ENCODE measurements at regions not wholly inside any gene's neighbourhood (a gene's known extent, or its start where the extent isn't known, plus 50 kb on each side); places are given as distances from the start of the nearest gene placed in this dataset.

DNA sequence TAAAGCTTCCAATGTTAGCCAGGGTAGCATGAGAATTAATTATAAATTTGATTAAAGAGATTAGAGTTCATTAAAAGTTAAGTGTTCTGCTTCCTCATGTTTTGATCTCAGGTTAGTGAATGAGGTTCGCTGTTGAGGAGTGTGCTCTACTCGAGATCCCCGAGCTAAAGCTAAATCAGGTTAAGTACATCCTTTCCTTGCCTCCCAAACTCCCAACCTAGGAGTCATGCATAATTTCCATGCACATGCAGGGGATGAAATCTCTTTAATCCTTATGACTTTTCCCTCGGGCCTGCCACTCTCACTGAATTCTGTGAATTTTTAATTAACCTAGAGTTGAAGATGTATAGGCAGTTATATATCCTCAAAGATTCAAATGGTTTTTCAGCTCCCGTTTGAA is 156.1 kb upstream of the NCK2 start:
- Histone ChIP-seq H4K91ac (ENCODE audit: low read depth, low read length) (no peak overlapping the region), H3K4me1 (ENCODE audit: control insufficient read depth in 1 of 2, insufficient read depth in 2 of 2, low read length in 2 of 2) (peaks cover 0 to 4% of the 10 kb centered on the region in 2 experiments), H2AK5ac (ENCODE audit: low read length) (no peak overlapping the region), H3K9ac (ENCODE audit: low read length) (no peak overlapping the region), H3K4me3 (ENCODE audit: low read depth, low read length) (no peak overlapping the region), H3K14ac (ENCODE audit: low read length) (no peak overlapping the region), H3K9me3 (ENCODE audit: insufficient read depth, low read depth, low read length) (peaks cover 2% of the 10 kb centered on the region), H2BK120ac (ENCODE audit: insufficient read depth, low read length, poor library complexity) (no peak overlapping the region), H2AFZ (ENCODE audit: insufficient read depth, low read length, poor library complexity) (no peak overlapping the region), H4K8ac (ENCODE audit: low read depth, low read length) (no peak overlapping the region), H3K27me3 (ENCODE audit: insufficient read depth, low read length) (no peaks in the 10 kb centered on the region), H3K4ac (ENCODE audit: low read depth, low read length) (no peak overlapping the region), H3K27ac (ENCODE audit: low read depth, low read length) (no peak overlapping the region), H3K4me2 (ENCODE audit: low read length) (no peak overlapping the region), H3K79me1 (ENCODE audit: low read length) (no peaks in the 10 kb centered on the region), H2BK5ac (ENCODE audit: low read depth, low read length, poor library complexity) (no peak overlapping the region), H2BK12ac (ENCODE audit: low read length) (no peak overlapping the region), H3K23ac (ENCODE audit: low read length) (no peak overlapping the region), H3K18ac (ENCODE audit: low read length) (no peak overlapping the region), H3K36me3 (ENCODE audit: control insufficient read depth in 1 of 2, insufficient read depth in 2 of 2, low read length in 2 of 2) (no peaks in the 10 kb centered on the region), H3K79me2 (ENCODE audit: control insufficient read depth, insufficient read depth, low read length, poor library complexity) (no peaks in the 10 kb centered on the region), H4K12ac (ENCODE audit: low read depth, low read length) (no peak overlapping the region)
- no peak for DNase-seq
- WGBS (ENCODE audit: extremely low coverage, insufficient coverage, insufficient read length), result no CpG with 5 or more reads among the region's 5 CpGs

DNA sequence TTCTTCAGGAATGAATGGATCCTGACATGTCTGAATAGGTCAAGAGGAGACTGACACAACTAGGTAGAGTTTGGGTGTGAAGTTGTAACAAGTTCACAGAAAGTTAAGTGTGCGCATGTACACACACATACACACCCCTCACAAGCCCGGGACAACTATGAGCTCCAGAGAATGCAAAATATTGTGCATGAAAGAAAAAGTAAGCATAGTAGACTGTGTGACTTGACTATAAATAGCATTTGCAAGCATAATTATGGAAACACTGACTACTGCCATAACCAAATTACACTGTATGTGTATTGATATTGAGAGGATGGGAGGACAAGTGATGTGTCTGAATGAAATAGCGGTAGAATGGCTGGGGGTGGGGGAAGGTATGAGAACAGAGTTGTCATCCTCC is 157.1 kb upstream of the NCK2 start:
- H3K79me2 ChIP-seq (ENCODE audit: control insufficient read depth, insufficient read depth, low read length, poor library complexity), result no peaks in the 10 kb centered on the region
- H2AK5ac ChIP-seq (ENCODE audit: low read length), result no peak overlapping the region
- H2BK5ac ChIP-seq (ENCODE audit: low read depth, low read length, poor library complexity), result no peak overlapping the region
- H3K27me3 ChIP-seq (ENCODE audit: insufficient read depth, low read length), result no peaks in the 10 kb centered on the region
- H3K18ac ChIP-seq (ENCODE audit: low read length), result no peak overlapping the region
- WGBS (ENCODE audit: extremely low coverage, insufficient coverage, insufficient read length), result no CpG with 5 or more reads among the region's 3 CpGs
- no peak overlapping the region for H4K8ac ChIP-seq (ENCODE audit: low read depth, low read length)
- H3K27ac ChIP-seq (ENCODE audit: low read depth, low read length), result no peak overlapping the region
- no peak overlapping the region for H2BK120ac ChIP-seq (ENCODE audit: insufficient read depth, low read length, poor library complexity)
- H3K9ac ChIP-seq (ENCODE audit: low read length), result no peak overlapping the region
- H3K23ac ChIP-seq (ENCODE audit: low read length), result no peak overlapping the region
- no peak overlapping the region for H4K12ac ChIP-seq (ENCODE audit: low read depth, low read length)
- H2BK12ac ChIP-seq (ENCODE audit: low read length), result no peak overlapping the region
- no peaks in the 10 kb centered on the region for H3K36me3 ChIP-seq (ENCODE audit: control insufficient read depth in 1 of 2, insufficient read depth in 2 of 2, low read length in 2 of 2)
- no peak overlapping the region for H3K14ac ChIP-seq (ENCODE audit: low read length)
- H3K4me1 ChIP-seq (ENCODE audit: control insufficient read depth in 1 of 2, insufficient read depth in 2 of 2, low read length in 2 of 2), result peaks cover 0 to 4% of the 10 kb centered on the region in 2 experiments
- no peak overlapping the region for H3K4ac ChIP-seq (ENCODE audit: low read depth, low read length)
- no peak overlapping the region for H3K4me3 ChIP-seq (ENCODE audit: low read depth, low read length)
- DNase-seq, result no peak
- peaks cover 2% of the 10 kb centered on the region for H3K9me3 ChIP-seq (ENCODE audit: insufficient read depth, low read depth, low read length)
- no peaks in the 10 kb centered on the region for H3K79me1 ChIP-seq (ENCODE audit: low read length)
- H2AFZ ChIP-seq (ENCODE audit: insufficient read depth, low read length, poor library complexity), result no peak overlapping the region
- no peak overlapping the region for H4K91ac ChIP-seq (ENCODE audit: low read depth, low read length)
- H3K4me2 ChIP-seq (ENCODE audit: low read length), result no peak overlapping the region

DNA sequence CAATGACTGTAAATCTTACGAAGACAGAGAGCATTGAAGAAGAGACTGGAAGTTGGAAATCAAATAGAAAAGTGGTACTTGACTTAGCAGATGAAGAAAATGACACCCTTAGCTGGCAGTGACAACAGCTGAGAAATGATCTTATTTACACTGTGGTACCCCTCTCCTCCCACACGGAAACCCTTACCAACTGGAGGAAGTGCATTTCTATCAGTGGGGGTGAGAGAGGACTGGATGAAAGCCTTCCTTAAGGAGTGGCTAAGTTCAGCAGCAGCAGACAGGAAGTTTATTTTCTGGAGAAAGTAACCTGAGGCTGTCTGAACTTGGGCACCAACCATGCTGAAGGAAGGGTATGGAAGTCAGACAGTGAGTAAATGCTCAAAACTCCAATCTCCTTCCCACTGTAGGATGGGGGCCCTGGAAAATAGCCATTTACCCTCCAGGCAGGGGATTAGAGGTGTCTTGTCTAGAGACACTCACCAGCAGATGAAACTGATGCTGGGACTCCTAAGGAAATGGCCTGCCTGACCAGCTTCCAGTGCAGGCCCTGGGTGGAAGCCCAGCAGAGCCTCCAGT is 160.2 kb upstream of the NCK2 start:
- H3K4me3 ChIP-seq (ENCODE audit: low read depth, low read length), result no peak overlapping the region
- H3K18ac ChIP-seq (ENCODE audit: low read length), result no peak overlapping the region
- H2BK5ac ChIP-seq (ENCODE audit: low read depth, low read length, poor library complexity), result no peak overlapping the region
- H3K9me3 ChIP-seq (ENCODE audit: insufficient read depth, low read depth, low read length), result peaks cover 2% of the 10 kb centered on the region
- no peaks in the 10 kb centered on the region for H3K79me2 ChIP-seq (ENCODE audit: control insufficient read depth, insufficient read depth, low read length, poor library complexity)
- no peak overlapping the region for H3K4ac ChIP-seq (ENCODE audit: low read depth, low read length)
- no peak overlapping the region for H3K23ac ChIP-seq (ENCODE audit: low read length)
- H4K8ac ChIP-seq (ENCODE audit: low read depth, low read length), result no peak overlapping the region
- no peak overlapping the region for H3K4me2 ChIP-seq (ENCODE audit: low read length)
- H3K4me1 ChIP-seq (ENCODE audit: control insufficient read depth in 1 of 2, insufficient read depth in 2 of 2, low read length in 2 of 2), result peaks cover 0 to 4% of the 10 kb centered on the region in 2 experiments
- H3K79me1 ChIP-seq (ENCODE audit: low read length), result no peaks in the 10 kb centered on the region
- H3K27ac ChIP-seq (ENCODE audit: low read depth, low read length), result no peak overlapping the region
- no peak overlapping the region for H3K14ac ChIP-seq (ENCODE audit: low read length)
- H4K91ac ChIP-seq (ENCODE audit: low read depth, low read length), result no peak overlapping the region
- no peak overlapping the region for H2AFZ ChIP-seq (ENCODE audit: insufficient read depth, low read length, poor library complexity)
- WGBS (ENCODE audit: extremely low coverage, insufficient coverage, insufficient read length), result no CpG with 5 or more reads among the region's 2 CpGs
- no peak overlapping the region for H4K12ac ChIP-seq (ENCODE audit: low read depth, low read length)
- no peak overlapping the region for H2BK120ac ChIP-seq (ENCODE audit: insufficient read depth, low read length, poor library complexity)
- H3K36me3 ChIP-seq (ENCODE audit: control insufficient read depth in 1 of 2, insufficient read depth in 2 of 2, low read length in 2 of 2), result no peaks in the 10 kb centered on the region
- no peak overlapping the region for H3K9ac ChIP-seq (ENCODE audit: low read length)
- H3K27me3 ChIP-seq (ENCODE audit: insufficient read depth, low read length), result no peaks in the 10 kb centered on the region
- DNase-seq, result no peak
- no peak overlapping the region for H2BK12ac ChIP-seq (ENCODE audit: low read length)
- no peak overlapping the region for H2AK5ac ChIP-seq (ENCODE audit: low read length)

DNA sequence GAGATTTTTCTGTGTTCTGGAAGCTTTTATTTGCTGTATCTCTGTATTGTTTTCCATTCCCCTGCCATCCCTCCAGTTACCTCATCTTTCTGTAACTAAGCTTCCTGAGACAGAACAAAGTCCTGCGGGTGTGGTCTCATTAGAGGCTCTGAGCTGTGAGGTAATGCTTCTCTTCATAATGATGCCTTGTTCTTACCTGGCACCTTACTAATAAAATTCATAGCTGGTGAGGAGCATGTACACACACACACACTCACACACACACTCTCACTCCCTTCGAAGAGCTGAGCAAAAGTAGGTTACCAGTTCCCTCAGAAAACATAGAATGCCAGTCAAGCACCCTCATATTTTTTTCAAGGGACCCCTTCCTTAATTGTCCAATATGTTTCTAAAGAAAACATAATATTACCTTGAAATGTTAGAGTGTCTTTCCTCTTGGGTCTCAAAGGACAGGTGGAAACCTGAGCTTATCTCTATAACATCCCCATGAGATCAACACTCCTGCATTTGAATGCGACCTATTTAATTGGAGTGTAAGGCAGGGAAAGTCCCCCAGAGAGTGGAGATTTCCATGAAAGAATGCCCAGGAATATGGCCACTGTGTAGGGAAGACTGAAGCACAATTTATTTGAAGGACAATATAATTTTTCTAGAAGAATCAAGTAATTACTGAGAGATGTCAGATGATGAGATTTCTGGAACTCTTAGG is 161.6 kb upstream of the NCK2 start:
- no CpG with 5 or more reads among the region's 3 CpGs for WGBS (ENCODE audit: extremely low coverage, insufficient coverage, insufficient read length)
- Histone ChIP-seq H3K9ac (ENCODE audit: low read length) (no peak overlapping the region), H3K79me2 (ENCODE audit: control insufficient read depth, insufficient read depth, low read length, poor library complexity) (no peaks in the 10 kb centered on the region)

More for the DNA sequence above, 161.6 kb upstream of the NCK2 start:
- no peak overlapping the region for H3K4me3 ChIP-seq (ENCODE audit: low read depth, low read length)
- no peak overlapping the region for H2BK12ac ChIP-seq (ENCODE audit: low read length)
- H3K9me3 ChIP-seq (ENCODE audit: insufficient read depth, low read depth, low read length), result no peaks in the 10 kb centered on the region
- no peak overlapping the region for H4K91ac ChIP-seq (ENCODE audit: low read depth, low read length)
- no peak overlapping the region for H3K23ac ChIP-seq (ENCODE audit: low read length)
- no peak overlapping the region for H3K14ac ChIP-seq (ENCODE audit: low read length)
- no peak for DNase-seq
- H3K79me1 ChIP-seq (ENCODE audit: low read length), result no peaks in the 10 kb centered on the region
- H3K36me3 ChIP-seq (ENCODE audit: control insufficient read depth in 1 of 2, insufficient read depth in 2 of 2, low read length in 2 of 2), result no peaks in the 10 kb centered on the region
- no peak overlapping the region for H3K18ac ChIP-seq (ENCODE audit: low read length)
- no peak overlapping the region for H2AK5ac ChIP-seq (ENCODE audit: low read length)
- H4K12ac ChIP-seq (ENCODE audit: low read depth, low read length), result no peak overlapping the region
- H3K4ac ChIP-seq (ENCODE audit: low read depth, low read length), result no peak overlapping the region
- H3K4me2 ChIP-seq (ENCODE audit: low read length), result no peak overlapping the region
- no peak overlapping the region for H2BK5ac ChIP-seq (ENCODE audit: low read depth, low read length, poor library complexity)
- no peak overlapping the region for H3K27ac ChIP-seq (ENCODE audit: low read depth, low read length)
- no peaks in the 10 kb centered on the region for H3K27me3 ChIP-seq (ENCODE audit: insufficient read depth, low read length)
- no peak overlapping the region for H4K8ac ChIP-seq (ENCODE audit: low read depth, low read length)
- no peak overlapping the region for H2BK120ac ChIP-seq (ENCODE audit: insufficient read depth, low read length, poor library complexity)
- no peak overlapping the region for H2AFZ ChIP-seq (ENCODE audit: insufficient read depth, low read length, poor library complexity)
- peaks cover 0 to 4% of the 10 kb centered on the region in 2 experiments for H3K4me1 ChIP-seq (ENCODE audit: control insufficient read depth in 1 of 2, insufficient read depth in 2 of 2, low read length in 2 of 2)

Measured in trophoblast cell (in vitro differentiated cells and primary cell).